ENCODE measurements at regions not wholly inside any gene's neighbourhood (a gene's known extent, or its start where the extent isn't known, plus 50 kb on each side); places are given as distances from the start of the nearest gene placed in this dataset.

- WGBS (ENCODE audit: low lambda C conversion rate) = 78% methylated on average over 6 of the region's 6 CpGs
- no peaks in the 10 kb centered on the region for H4K20me1 ChIP-seq (ENCODE audit: insufficient read depth)
- TF ChIP-seq JUND (IDR thresholded peaks at IDR 0.05) (no peak), MAX (IDR thresholded peaks at IDR 0.05; ENCODE audit: low read depth) (0 out of 2 replicates have a peak, but pooled peaks have one; percentile 30), NFIC (IDR thresholded peaks at IDR 0.05; ENCODE audit: borderline replicate concordance) (peak; percentile 20; the same call in 1 of the 2 replicates), RAD21 (IDR thresholded peaks at IDR 0.05; ENCODE audit: low read length) (no peak), FOSL2 (IDR thresholded peaks at IDR 0.05; ENCODE audit: borderline replicate concordance, low read depth) (no peak)
- H3K36me3 ChIP-seq (replicated peaks in 1 of 2; ENCODE audit: control insufficient read depth in 1 of 2, insufficient read depth in 2 of 2, low read length in 1 of 2) = no peaks in the 10 kb centered on the region
- H3K4me2 ChIP-seq = peak overlapping the region; percentile 76
- H3K9me2 ChIP-seq = no peaks in the 10 kb centered on the region
- H2AFZ ChIP-seq (ENCODE audit: low read depth) = peak overlapping the region; percentile 31; the same call in 1 of the 2 replicates
- no peaks in the 10 kb centered on the region for H3K9me3 ChIP-seq
- no peak overlapping the region for H3K4me3 ChIP-seq (ENCODE audit: low read depth in 2 of 2, low read length in 1 of 2)
- H3K9ac ChIP-seq = peak overlapping the region; percentile 78
- H3K79me2 ChIP-seq (ENCODE audit: insufficient read depth) = no peaks in the 10 kb centered on the region
- peaks cover 38% of the 10 kb centered on the region for H3F3A ChIP-seq (replicated peaks; ENCODE audit: insufficient read depth)
- no peak for DNase-seq
- peaks cover 0 to 24% of the 10 kb centered on the region in 2 experiments; a peak in 2 of 4 replicates for H3K4me1 ChIP-seq (ENCODE audit: control insufficient read depth in 1 of 2, insufficient read depth in 2 of 2, low read depth in 1 of 2, low read length in 1 of 2)
- peak overlapping the region; percentile 78 to 99; a peak in 3 of 4 replicates for H3K27ac ChIP-seq (ENCODE audit: low read depth in 2 of 2, low read length in 1 of 2)
- no peaks in the 10 kb centered on the region for H3K27me3 ChIP-seq (ENCODE audit: insufficient read depth)
- POLR2A ChIA-PET = no interaction called here
- CTCF ChIA-PET = interaction anchor here (1.0 to 2.4 kb wide), 2 partner anchors 10 to 28 kb away, joined by 3 to 10 read pairs; no protein-coding TSS in a partner anchor
Observed at GRCh38 chr21:41640748-41641509, 125.9 kb downstream of the RIPK4 start.

- peaks cover 38% of the 10 kb centered on the region for H3F3A ChIP-seq (replicated peaks; ENCODE audit: insufficient read depth)
- 96% methylated on average over 5 of the region's 5 CpGs for WGBS (ENCODE audit: low lambda C conversion rate)
- POLR2A ChIA-PET = no interaction called here
Observed at GRCh38 chr21:41639766-41640165, 127.1 kb downstream of the RIPK4 start.

More at GRCh38 chr21:41639766-41640165, 127.1 kb downstream of the RIPK4 start:
- TF ChIP-seq TEAD4 (IDR thresholded peaks at IDR 0.05; ENCODE audit: borderline replicate concordance, insufficient read depth) = no peak
- TF ChIP-seq IRF3 (IDR thresholded peaks at IDR 0.05; ENCODE audit: low read depth, low read length) = no peak
- TF ChIP-seq EP300 (IDR thresholded peaks at IDR 0.05; ENCODE audit: borderline replicate concordance in 1 of 2, low read depth in 1 of 2, low read length in 1 of 2) = no peak
- TF ChIP-seq PBX3 (IDR thresholded peaks at IDR 0.05) = no peak
- TF ChIP-seq YY1 (IDR thresholded peaks at IDR 0.05; ENCODE audit: low read depth) = no peak
- no peak for TF ChIP-seq CTCF (IDR thresholded peaks at IDR 0.05)
- no peak for TF ChIP-seq NFIC (IDR thresholded peaks at IDR 0.05; ENCODE audit: borderline replicate concordance)
- H3K9me3 ChIP-seq = no peaks in the 10 kb centered on the region
- peaks cover 0 to 24% of the 10 kb centered on the region in 2 experiments; a peak in 2 of 4 replicates for H3K4me1 ChIP-seq (ENCODE audit: control insufficient read depth in 1 of 2, insufficient read depth in 2 of 2, low read depth in 1 of 2, low read length in 1 of 2)
- H3K4me3 ChIP-seq (ENCODE audit: low read depth in 2 of 2, low read length in 1 of 2) = no peak overlapping the region
- peak overlapping the region in 1 of 2 experiments; percentile 99; a peak in 2 of 4 replicates for H3K27ac ChIP-seq (ENCODE audit: low read depth in 2 of 2, low read length in 1 of 2)
- DNase-seq = no peak
- no peaks in the 10 kb centered on the region for H3K79me2 ChIP-seq (ENCODE audit: insufficient read depth)
- H3K9ac ChIP-seq = no peak overlapping the region
- no peaks in the 10 kb centered on the region for H3K27me3 ChIP-seq (ENCODE audit: insufficient read depth)
- H4K20me1 ChIP-seq (ENCODE audit: insufficient read depth) = no peaks in the 10 kb centered on the region
- CTCF ChIA-PET = interaction anchor here (2.4 kb wide), 1 partner anchor 27 kb away, joined by 10 read pairs; no protein-coding TSS in a partner anchor
- H2AFZ ChIP-seq (ENCODE audit: low read depth) = no peak overlapping the region
- H3K9me2 ChIP-seq = no peaks in the 10 kb centered on the region
- H3K36me3 ChIP-seq (replicated peaks in 1 of 2; ENCODE audit: control insufficient read depth in 1 of 2, insufficient read depth in 2 of 2, low read length in 1 of 2) = no peaks in the 10 kb centered on the region
- no peak overlapping the region for H3K4me2 ChIP-seq

All from SK-N-SH (cell line).